ENCODE measurements at regions not wholly inside any gene's neighbourhood (a gene's known extent, or its start where the extent isn't known, plus 50 kb on each side); places are given as distances from the start of the nearest gene placed in this dataset.
A peak's percentile ranks its signal among the peaks of the same experiment; 100 is the strongest.

DNA sequence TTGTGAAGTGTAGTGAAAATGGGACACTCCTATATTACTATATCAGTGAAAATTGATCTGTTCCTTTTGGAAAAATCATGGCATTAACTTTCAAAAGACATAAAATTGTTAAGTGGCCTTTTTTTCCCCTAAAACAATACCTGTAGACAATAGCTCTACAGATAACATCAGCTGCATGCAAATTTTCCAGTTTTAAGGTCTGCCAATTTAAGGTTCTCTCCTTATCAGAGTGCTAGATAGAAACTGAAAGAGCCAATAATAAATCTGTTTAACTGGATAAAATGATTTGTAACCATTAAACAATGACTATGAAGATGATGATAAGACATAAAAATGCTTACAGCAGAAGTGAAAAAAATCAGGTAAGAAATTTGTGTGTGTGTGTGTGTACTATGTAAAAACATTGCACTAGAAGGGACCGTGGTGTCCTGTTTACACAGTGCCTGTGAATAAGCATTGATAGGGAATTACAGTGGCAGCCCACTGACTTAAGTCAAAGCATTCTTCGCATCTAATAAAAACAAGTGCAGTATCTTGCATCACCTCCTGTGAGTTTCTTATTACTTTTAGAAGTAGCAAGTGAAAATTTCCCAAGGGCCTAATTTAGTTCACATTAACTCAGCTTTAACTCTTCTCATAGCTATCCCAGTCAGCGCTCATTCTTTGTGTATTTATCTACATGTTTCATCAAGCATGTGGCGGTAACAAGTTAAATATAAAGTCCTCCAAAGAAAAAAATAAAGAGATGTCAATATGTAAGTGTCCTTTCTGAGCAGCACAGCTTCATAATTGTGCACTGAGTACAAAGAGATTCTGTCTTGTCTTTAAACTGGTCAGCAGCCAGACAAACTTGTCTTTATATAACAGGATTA lies 261.9 kb downstream of the ARL4A start:
- intact Hi-C loops (cut with micrococcal nuclease) = no loop called here
- no peak overlapping the region for H3K4me2 ChIP-seq (ENCODE audit: insufficient read depth, low read length)

DNA sequence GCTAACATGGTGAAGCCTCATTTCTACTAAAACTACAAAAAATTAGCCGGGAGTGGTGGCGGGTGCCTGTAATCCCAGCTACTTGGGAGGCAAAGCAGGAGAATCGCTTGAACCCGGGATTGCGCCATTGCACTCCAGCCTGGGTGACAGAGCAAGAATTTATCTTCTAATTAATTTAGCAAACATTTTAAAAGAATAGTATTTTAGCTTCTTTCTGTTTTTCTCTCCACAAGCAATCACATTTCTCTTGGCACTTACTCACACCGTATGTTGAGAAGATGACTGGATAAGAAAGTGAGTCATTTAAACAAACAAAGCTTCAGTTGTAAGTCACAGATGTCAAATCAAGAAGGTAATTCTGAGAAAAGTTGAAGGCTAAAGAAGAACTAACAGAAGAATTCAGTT lies 264.0 kb downstream of the ARL4A start:
- H3K4me1 ChIP-seq (ENCODE audit: control insufficient read depth, extremely low read depth, insufficient read depth, low read length) = peaks cover 11% of the 10 kb centered on the region
- H4K20me1 ChIP-seq (replicated peaks; ENCODE audit: control insufficient read depth, extremely low read depth, insufficient read depth, low read length) = no peaks in the 10 kb centered on the region
- peak; percentile 83 for DNase-seq (ENCODE audit: low read depth, low spot score)
- H3K79me2 ChIP-seq (ENCODE audit: control insufficient read depth, insufficient read depth, low read length) = no peaks in the 10 kb centered on the region
- H3K9me1 ChIP-seq (replicated peaks; ENCODE audit: control insufficient read depth, extremely low read depth, insufficient read depth, low read length) = no peaks in the 10 kb centered on the region
- no peaks in the 10 kb centered on the region for H3K9me3 ChIP-seq (replicated peaks; ENCODE audit: control insufficient read depth, insufficient read depth, low read length)
- dilution Hi-C loops (cut with MboI; ENCODE audit: extremely low pct_ligation_motif_present, low sequenced_read_pairs) (no loop called here), intact Hi-C loops (cut with micrococcal nuclease) (loop anchor here (1.0 to 2.0 kb wide), 3 partner anchors 90 to 265 kb away; partner anchors contain the start of gene ARL4A)
- no peak overlapping the region for H3K4me2 ChIP-seq (ENCODE audit: insufficient read depth, low read length)
- CTCF ChIA-PET = interaction anchor here (0.9 to 2.2 kb wide), 8 partner anchors 10 to 264 kb away, joined by 3 to 14 read pairs (median 4); partner anchors contain the start of gene ARL4A
- no peaks in the 10 kb centered on the region for H3K27me3 ChIP-seq (ENCODE audit: control insufficient read depth in 2 of 2, insufficient read depth in 2 of 2, low read length in 2 of 2)
- TF ChIP-seq MYC (IDR thresholded peaks at IDR 0.05; ENCODE audit: low read depth, low read length) (no peak), EZH2 (IDR thresholded peaks at IDR 0.05; ENCODE audit: borderline replicate concordance, low read depth, low read length, severe bottlenecking) (no peak), FOS (IDR thresholded peaks at IDR 0.05; ENCODE audit: borderline replicate concordance, insufficient read depth, low read length) (peak; percentile 92), GATA2 (IDR thresholded peaks at IDR 0.05; ENCODE audit: insufficient read depth, insufficient read length, low read depth, low read length) (peak; percentile 87), JUN (IDR thresholded peaks at IDR 0.05; ENCODE audit: borderline replicate concordance, insufficient read depth, insufficient read length, low read depth) (peak; percentile 86)
- BruUV-seq (replicated peaks) = no TSS peak
- FAIRE-seq = peak; percentile 76
- H3K4me3 ChIP-seq (replicated peaks in 1 of 3; ENCODE audit: insufficient read depth in 1 of 3, low read depth in 1 of 3, low read length in 3 of 3) = no peak overlapping the region
- no peaks in the 10 kb centered on the region for H3K36me3 ChIP-seq (ENCODE audit: control insufficient read depth in 2 of 2, extremely low read depth in 1 of 2, insufficient read depth in 2 of 2, low read length in 2 of 2)
- H2AFZ ChIP-seq (ENCODE audit: low read depth, low read length) = no peak overlapping the region
- H3K27ac ChIP-seq (ENCODE audit: insufficient read depth, low read depth, low read length) = peak overlapping the region; percentile 24
- no peak overlapping the region for H3K9ac ChIP-seq (replicated peaks; ENCODE audit: extremely low read depth, insufficient read depth, low read length)
- POLR2A ChIA-PET = no interaction called here

More for the DNA sequence above, 261.9 kb downstream of the ARL4A start:
- H3K9me3 ChIP-seq (replicated peaks; ENCODE audit: control insufficient read depth, insufficient read depth, low read length) = no peaks in the 10 kb centered on the region
- ChIA-PET POLR2A (no interaction called here), CTCF (interaction anchor here (0.9 to 1.2 kb wide), 2 partner anchors 22 to 218 kb away, joined by 3 read pairs; no protein-coding TSS in a partner anchor)
- no peaks in the 10 kb centered on the region for H3K36me3 ChIP-seq (ENCODE audit: control insufficient read depth in 2 of 2, extremely low read depth in 1 of 2, insufficient read depth in 2 of 2, low read length in 2 of 2)
- no peaks in the 10 kb centered on the region for H4K20me1 ChIP-seq (replicated peaks; ENCODE audit: control insufficient read depth, extremely low read depth, insufficient read depth, low read length)
- H3K27ac ChIP-seq (ENCODE audit: insufficient read depth, low read depth, low read length) = no peak overlapping the region
- no peaks in the 10 kb centered on the region for H3K9me1 ChIP-seq (replicated peaks; ENCODE audit: control insufficient read depth, extremely low read depth, insufficient read depth, low read length)
- no peak overlapping the region for H2AFZ ChIP-seq (ENCODE audit: low read depth, low read length)
- peaks cover 11% of the 10 kb centered on the region for H3K4me1 ChIP-seq (ENCODE audit: control insufficient read depth, extremely low read depth, insufficient read depth, low read length)
- dilution Hi-C loops (cut with MboI; ENCODE audit: extremely low pct_ligation_motif_present, low sequenced_read_pairs) = no loop called here
- TF ChIP-seq, protein P1, sequence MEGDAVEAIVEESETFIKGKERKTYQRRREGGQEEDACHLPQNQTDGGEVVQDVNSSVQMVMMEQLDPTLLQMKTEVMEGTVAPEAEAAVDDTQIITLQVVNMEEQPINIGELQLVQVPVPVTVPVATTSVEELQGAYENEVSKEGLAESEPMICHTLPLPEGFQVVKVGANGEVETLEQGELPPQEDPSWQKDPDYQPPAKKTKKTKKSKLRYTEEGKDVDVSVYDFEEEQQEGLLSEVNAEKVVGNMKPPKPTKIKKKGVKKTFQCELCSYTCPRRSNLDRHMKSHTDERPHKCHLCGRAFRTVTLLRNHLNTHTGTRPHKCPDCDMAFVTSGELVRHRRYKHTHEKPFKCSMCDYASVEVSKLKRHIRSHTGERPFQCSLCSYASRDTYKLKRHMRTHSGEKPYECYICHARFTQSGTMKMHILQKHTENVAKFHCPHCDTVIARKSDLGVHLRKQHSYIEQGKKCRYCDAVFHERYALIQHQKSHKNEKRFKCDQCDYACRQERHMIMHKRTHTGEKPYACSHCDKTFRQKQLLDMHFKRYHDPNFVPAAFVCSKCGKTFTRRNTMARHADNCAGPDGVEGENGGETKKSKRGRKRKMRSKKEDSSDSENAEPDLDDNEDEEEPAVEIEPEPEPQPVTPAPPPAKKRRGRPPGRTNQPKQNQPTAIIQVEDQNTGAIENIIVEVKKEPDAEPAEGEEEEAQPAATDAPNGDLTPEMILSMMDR (IDR thresholded peaks at IDR 0.05; ENCODE audit: extremely low read depth in 1 of 2, insufficient read depth in 1 of 2, low read depth in 1 of 2, low read length in 2 of 2) = no peak
- no peak for TF ChIP-seq POLR2A (IDR thresholded peaks at IDR 0.05; ENCODE audit: low read depth, low read length)
- DNase-seq (ENCODE audit: low read depth, low spot score) (peak; percentile 43), FAIRE-seq (no peak)
- no TSS peak for BruUV-seq (replicated peaks)
- no peaks in the 10 kb centered on the region for H3K27me3 ChIP-seq (ENCODE audit: control insufficient read depth in 2 of 2, insufficient read depth in 2 of 2, low read length in 2 of 2)
- H3K9ac ChIP-seq (replicated peaks; ENCODE audit: extremely low read depth, insufficient read depth, low read length) = no peak overlapping the region
- H3K79me2 ChIP-seq (ENCODE audit: control insufficient read depth, insufficient read depth, low read length) = no peaks in the 10 kb centered on the region
- H3K4me3 ChIP-seq (replicated peaks in 1 of 3; ENCODE audit: insufficient read depth in 1 of 3, low read depth in 1 of 3, low read length in 3 of 3) = no peak overlapping the region

Data from endothelial cell of umbilical vein (primary cell).